H9 (cell line): ENCODE measurements at regions not wholly inside any gene's neighbourhood (a gene's known extent, or its start where the extent isn't known, plus 50 kb on each side); places are given as distances from the start of the nearest gene placed in this dataset.

Experiments
- DNase-seq: peaks from one replicate; pipeline ENCODE4 v3.0.0-alpha.2; 2017
- H2AFZ ChIP-seq: one replicate; pipeline ENCODE4 v1.6.1; 2013; ENCODE audit warnings: mild to moderate bottlenecking, low read length, control low read depth, moderate library complexity
- H2AK5ac ChIP-seq: 2 replicates; pipeline ENCODE4 v1.6.1; 2013; ENCODE audit warnings: low read length, control low read depth, mixed read lengths; ENCODE audit not compliant: insufficient read length
- H2BK120ac ChIP-seq: one replicate; pipeline ENCODE4 v1.6.1; 2013; ENCODE audit warnings: low read depth, mild to moderate bottlenecking, low read length, control low read depth, inconsistent platforms; ENCODE audit not compliant: poor library complexity, severe bottlenecking
- H2BK12ac ChIP-seq: 2 replicates; pipeline ENCODE4 v1.6.1; 2013; ENCODE audit warnings: low read length, control low read depth, mixed read lengths, low read depth; ENCODE audit not compliant: insufficient read length
- H2BK15ac ChIP-seq: 2 replicates; pipeline ENCODE4 v1.6.1; 2013; ENCODE audit warnings: low read depth, low read length, control low read depth
- H2BK20ac ChIP-seq: one replicate; pipeline ENCODE4 v1.6.1; 2013; ENCODE audit warnings: low read depth, mild to moderate bottlenecking, low read length, control low read depth, inconsistent platforms; ENCODE audit not compliant: poor library complexity, severe bottlenecking
- H2BK5ac ChIP-seq: 2 replicates; pipeline ENCODE4 v1.6.1; 2013; ENCODE audit warnings: low read length, control low read depth, mixed read lengths; ENCODE audit not compliant: insufficient read length
- H3K14ac ChIP-seq: 2 replicates; pipeline ENCODE4 v1.6.1; 2013; ENCODE audit warnings: low read length, control low read depth; ENCODE audit not compliant: insufficient read depth
- H3K18ac ChIP-seq: 2 replicates; pipeline ENCODE4 v1.6.1; 2013; ENCODE audit warnings: low read depth, mild to moderate bottlenecking, mixed read lengths, low read length, control low read depth; ENCODE audit not compliant: insufficient read length
- H3K23ac ChIP-seq: 2 replicates; pipeline ENCODE4 v1.6.1; 2013; ENCODE audit warnings: low read length, control low read depth, mixed read lengths, low read depth; ENCODE audit not compliant: insufficient read length
- H3K23me2 ChIP-seq: 2 replicates; pipeline ENCODE4 v1.6.1; 2013; ENCODE audit warnings: low read depth, mild to moderate bottlenecking, mixed read lengths, low read length, control low read depth; ENCODE audit not compliant: insufficient read length, poor library complexity, severe bottlenecking
- H3K27ac ChIP-seq: 2 replicates; pipeline ENCODE4 v1.5.1; 2013; ENCODE audit warnings: low read length, control low read depth, mixed read lengths, low read depth; ENCODE audit not compliant: insufficient read length
- H3K27me3 ChIP-seq: 2 replicates; pipeline ENCODE4 v1.6.1; 2013; ENCODE audit warnings: low read length, control low read depth, inconsistent platforms; ENCODE audit not compliant: insufficient read depth
- H3K4ac ChIP-seq: 2 replicates; pipeline ENCODE4 v1.6.1; 2013; ENCODE audit warnings: low read depth, mild to moderate bottlenecking, control low read depth, inconsistent platforms, low read length, moderate library complexity
- H3K4me1 ChIP-seq: 2 replicates; pipeline ENCODE4 v1.6.1; 2013; ENCODE audit warnings: low read length, control low read depth, inconsistent platforms; ENCODE audit not compliant: insufficient read depth
- H3K4me2 ChIP-seq: 2 replicates; pipeline ENCODE4 v1.6.1; 2013; ENCODE audit warnings: low read length, control low read depth, mixed read lengths; ENCODE audit not compliant: insufficient read length, insufficient read depth
- H3K56ac ChIP-seq: 2 replicates; pipeline ENCODE4 v1.6.1; 2013; ENCODE audit warnings: low read depth, mild to moderate bottlenecking, mixed read lengths, low read length, control low read depth; ENCODE audit not compliant: insufficient read length
- H3K79me1 ChIP-seq: 2 replicates; pipeline ENCODE4 v1.6.1; 2013; ENCODE audit warnings: low read depth, mild to moderate bottlenecking, moderate library complexity, low read length, control low read depth, inconsistent platforms; ENCODE audit not compliant: insufficient read depth, poor library complexity, severe bottlenecking
- H3K79me2 ChIP-seq: 2 replicates; pipeline ENCODE4 v1.6.1; 2013; ENCODE audit warnings: low read length, control low read depth, inconsistent platforms; ENCODE audit not compliant: insufficient read depth
- H3K9ac ChIP-seq: 2 replicates; pipeline ENCODE4 v1.6.1; 2013; ENCODE audit warnings: low read length, control low read depth, mixed read lengths; ENCODE audit not compliant: insufficient read length; ENCODE audit errors: extremely low read depth
- H3K9me3 ChIP-seq: one replicate; pipeline ENCODE4 v1.6.1; 2013; ENCODE audit warnings: low read depth, low read length, inconsistent platforms; ENCODE audit not compliant: control insufficient read depth
- H3T11ph ChIP-seq: one replicate; pipeline ENCODE4 v1.6.1; 2013; ENCODE audit warnings: mild to moderate bottlenecking, low read length, control low read depth, inconsistent platforms
- H4K20me1 ChIP-seq: one replicate; pipeline ENCODE4 v1.6.1; 2013; ENCODE audit not compliant: control insufficient read depth, insufficient read length, insufficient read depth
- H4K5ac ChIP-seq: 2 replicates; pipeline ENCODE4 v1.6.1; 2013; ENCODE audit warnings: low read depth, mild to moderate bottlenecking, mixed read lengths, low read length, control low read depth; ENCODE audit not compliant: insufficient read length
- H4K8ac ChIP-seq: replicated peaks from 2 replicates; pipeline ENCODE4 v1.6.1; 2013; ENCODE audit warnings: low read length, control low read depth, mixed read lengths, low read depth; ENCODE audit not compliant: insufficient read length
- H4K91ac ChIP-seq: 2 replicates; pipeline ENCODE4 v1.6.1; 2013; ENCODE audit warnings: low read depth, mild to moderate bottlenecking, moderate library complexity, mixed read lengths, low read length, control low read depth; ENCODE audit not compliant: insufficient read length
- H3K27ac Mint-ChIP-seq, 3 experiments: 2 replicates in 2 of 3; 3 replicates in 1 of 3; pipeline ENCODE4 v1.8.0; 2020 to 2021; ENCODE audit warnings: mixed read lengths in 3 of 3, mild to moderate bottlenecking in 1 of 3, moderate library complexity in 1 of 3
- H3K27me3 Mint-ChIP-seq: 2 replicates; pipeline ENCODE4 v1.8.0; 2021; ENCODE audit warnings: low read depth, mild to moderate bottlenecking, moderate library complexity, mixed read lengths
- H3K36me3 Mint-ChIP-seq, 3 experiments: 2 replicates in 2 of 3; 3 replicates in 1 of 3; pipeline ENCODE4 v1.8.0; 2020 to 2021; ENCODE audit warnings: low read depth in 3 of 3, mixed read lengths in 3 of 3; ENCODE audit not compliant: insufficient read depth in 1 of 3
- H3K4me1 Mint-ChIP-seq, 2 experiments: 2 replicates each; pipeline ENCODE4 v1.8.0; 2020; ENCODE audit warnings: mixed read lengths in 2 of 2
- H3K4me3 Mint-ChIP-seq, 2 experiments: 2 replicates in 1 of 2; 3 replicates in 1 of 2; pipeline ENCODE4 v1.8.0; 2020 to 2021; ENCODE audit warnings: mild to moderate bottlenecking in 2 of 2, mixed read lengths in 2 of 2, moderate library complexity in 1 of 2
- H3K9me3 Mint-ChIP-seq, 2 experiments: 2 replicates in 1 of 2; 3 replicates in 1 of 2; pipeline ENCODE4 v1.8.0; 2020; ENCODE audit warnings: mild to moderate bottlenecking in 2 of 2, mixed read lengths in 2 of 2, moderate library complexity in 1 of 2
- WGBS: extraction: QIAGEN DNeasy Blood & Tissue Kit; methylation state at CpG from one replicate; pipeline ENCODE4 v1.1.7; 2013; ENCODE audit warnings: missing lambda C conversion rate, low lambda C conversion rate, mixed read lengths; ENCODE audit not compliant: insufficient read length; ENCODE audit errors: extremely low coverage; 5-methylcytosine and 5-hydroxymethylcytosine counted together
- TF ChIP-seq, protein P1 (sequence below): fragments of 200-600 bp; sonication (generic); conservative IDR thresholded peaks from 3 replicates; pipeline ENCODE4 v1.8.0; 2021; ENCODE audit warnings: antibody characterized with exemption, mild to moderate bottlenecking

DNA sequence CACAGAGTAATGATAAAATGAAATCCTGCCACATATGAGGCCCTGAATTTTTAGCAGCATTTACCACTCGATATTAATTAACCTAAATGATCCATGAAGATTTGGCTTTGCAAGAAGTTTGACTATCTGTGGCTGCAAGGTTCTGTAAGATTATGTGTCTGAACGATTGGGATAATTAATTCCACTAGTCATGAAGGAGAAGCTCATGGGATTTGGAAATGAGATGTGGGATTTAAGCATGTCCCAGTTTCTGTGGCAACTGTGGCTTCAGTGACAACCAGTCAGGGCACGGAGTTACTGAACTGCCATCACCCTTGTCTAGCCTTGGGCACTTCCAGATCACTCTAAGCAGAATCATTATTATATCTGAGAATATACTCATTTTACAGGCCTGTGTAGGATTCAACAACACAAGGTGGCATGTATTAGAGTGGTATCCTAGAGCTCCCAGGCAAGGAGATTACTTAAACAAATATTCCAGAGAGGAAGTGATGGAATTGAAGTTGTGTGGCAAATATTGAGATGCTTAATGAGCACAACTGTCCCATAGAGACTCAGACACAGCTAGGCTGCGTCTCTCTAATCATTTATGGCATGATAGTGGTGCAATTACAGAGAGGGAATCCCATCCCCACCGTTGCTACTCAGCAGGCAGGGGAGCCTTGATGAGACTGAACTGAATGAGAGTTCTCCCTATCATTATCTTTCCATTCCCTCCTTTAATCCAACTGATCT is 205.0 kb upstream of the KRR1 start:
- Histone ChIP-seq H3K23me2 (no peaks in the 10 kb centered on the region), H3K9ac (no peak overlapping the region), H3K9me3 (no peaks in the 10 kb centered on the region), H2BK5ac (no peak overlapping the region), H3K4ac (no peak overlapping the region), H2BK15ac (no peak overlapping the region), H4K91ac (no peak overlapping the region), H3K4me1 (peaks cover 6% of the 10 kb centered on the region; the same call in 1 of the 2 replicates), H4K5ac (no peak overlapping the region), H2AK5ac (no peak overlapping the region), H3K56ac (no peak overlapping the region), H4K20me1 (no peaks in the 10 kb centered on the region), H3K79me1 (no peaks in the 10 kb centered on the region), H3K27ac (no peak overlapping the region), H2BK12ac (no peak overlapping the region), H2BK120ac (no peak overlapping the region), H3K4me2 (no peak overlapping the region), H2AFZ (no peak overlapping the region), H3K14ac (no peak overlapping the region), H3K79me2 (no peaks in the 10 kb centered on the region), H3K18ac (no peak overlapping the region), H3K23ac (no peak overlapping the region), H3T11ph (no peak overlapping the region), H3K27me3 (no peaks in the 10 kb centered on the region), H4K8ac (no peak overlapping the region), H2BK20ac (no peak overlapping the region)
- Mint-ChIP-seq H3K9me3 (no peaks in the 10 kb centered on the region; a peak in 1 of 5 replicates), H3K36me3 (no peaks in the 10 kb centered on the region), H3K4me1 (peaks cover 31 to 37% of the 10 kb centered on the region in 2 experiments), H3K4me3 (no peak overlapping the region), H3K27me3 (no peaks in the 10 kb centered on the region), H3K27ac (no peak overlapping the region)
- no CpG with 5 or more reads among the region's 5 CpGs for WGBS
- DNase-seq: no peak
- TF ChIP-seq, protein P1, sequence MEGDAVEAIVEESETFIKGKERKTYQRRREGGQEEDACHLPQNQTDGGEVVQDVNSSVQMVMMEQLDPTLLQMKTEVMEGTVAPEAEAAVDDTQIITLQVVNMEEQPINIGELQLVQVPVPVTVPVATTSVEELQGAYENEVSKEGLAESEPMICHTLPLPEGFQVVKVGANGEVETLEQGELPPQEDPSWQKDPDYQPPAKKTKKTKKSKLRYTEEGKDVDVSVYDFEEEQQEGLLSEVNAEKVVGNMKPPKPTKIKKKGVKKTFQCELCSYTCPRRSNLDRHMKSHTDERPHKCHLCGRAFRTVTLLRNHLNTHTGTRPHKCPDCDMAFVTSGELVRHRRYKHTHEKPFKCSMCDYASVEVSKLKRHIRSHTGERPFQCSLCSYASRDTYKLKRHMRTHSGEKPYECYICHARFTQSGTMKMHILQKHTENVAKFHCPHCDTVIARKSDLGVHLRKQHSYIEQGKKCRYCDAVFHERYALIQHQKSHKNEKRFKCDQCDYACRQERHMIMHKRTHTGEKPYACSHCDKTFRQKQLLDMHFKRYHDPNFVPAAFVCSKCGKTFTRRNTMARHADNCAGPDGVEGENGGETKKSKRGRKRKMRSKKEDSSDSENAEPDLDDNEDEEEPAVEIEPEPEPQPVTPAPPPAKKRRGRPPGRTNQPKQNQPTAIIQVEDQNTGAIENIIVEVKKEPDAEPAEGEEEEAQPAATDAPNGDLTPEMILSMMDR: no peak
